MM.1S (cell line): ENCODE measurements at regions not wholly inside any gene's neighbourhood (a gene's known extent, or its start where the extent isn't known, plus 50 kb on each side); places are given as distances from the start of the nearest gene placed in this dataset.

ENCODE experiments used
- DNase-seq: peaks from one replicate; pipeline ENCODE4 v3.0.0-alpha.2; 2015
- H2AFZ ChIP-seq: fragments of 300-600 bp; sonication (generic); 2 replicates; pipeline ENCODE4 v1.6.0; 2016; ENCODE audit warnings: antibody characterized with exemption, low read length
- H3F3A ChIP-seq: fragments of 300-600 bp; sonication (generic); 2 replicates; pipeline ENCODE4 v1.6.1; 2016; ENCODE audit warnings: mild to moderate bottlenecking, antibody characterized with exemption, low read length, moderate library complexity, mixed read lengths; ENCODE audit not compliant: insufficient read depth
- H3K27ac ChIP-seq: fragments of 300-600 bp; sonication (generic); 2 replicates; pipeline ENCODE4 v1.5.1; 2016; ENCODE audit warnings: mild to moderate bottlenecking, low read length
- H3K27me3 ChIP-seq: fragments of 300-600 bp; sonication (generic); replicated peaks from 2 replicates; pipeline ENCODE4 v1.6.0; 2016; ENCODE audit warnings: low read length; ENCODE audit not compliant: insufficient read depth
- H3K36me3 ChIP-seq: fragments of 300-600 bp; sonication (generic); replicated peaks from 2 replicates; pipeline ENCODE4 v1.6.1; 2016; ENCODE audit warnings: mild to moderate bottlenecking, low read length, mixed read lengths; ENCODE audit not compliant: insufficient read depth
- H3K4me1 ChIP-seq: fragments of 300-600 bp; sonication (generic); 2 replicates; pipeline ENCODE4 v1.6.1; 2016; ENCODE audit warnings: low read length, mixed read lengths
- H3K4me2 ChIP-seq: fragments of 300-600 bp; sonication (generic); 2 replicates; pipeline ENCODE4 v1.6.0; 2016; ENCODE audit warnings: low read depth, low read length
- H3K4me3 ChIP-seq: fragments of 300-600 bp; sonication (generic); 2 replicates; pipeline ENCODE4 v1.5.1; 2016; ENCODE audit warnings: low read length, mixed read lengths
- H3K79me2 ChIP-seq: fragments of 300-600 bp; sonication (generic); 2 replicates; pipeline ENCODE4 v1.6.1; 2016; ENCODE audit warnings: mixed run types, low read length, mixed read lengths
- H3K9ac ChIP-seq: fragments of 300-600 bp; sonication (generic); 2 replicates; pipeline ENCODE4 v1.6.1; 2016; ENCODE audit warnings: low read length, mixed read lengths
- H3K9me2 ChIP-seq: fragments of 300-600 bp; sonication (generic); replicated peaks from 2 replicates; pipeline ENCODE4 v1.6.1; 2016; ENCODE audit warnings: mild to moderate bottlenecking, low read length, mixed read lengths; ENCODE audit not compliant: insufficient read depth
- H3K9me3 ChIP-seq: fragments of 300-600 bp; sonication (generic); replicated peaks from 2 replicates; pipeline ENCODE4 v1.6.1; 2016; ENCODE audit warnings: mild to moderate bottlenecking, low read length, mixed read lengths; ENCODE audit not compliant: insufficient read depth
- H4K20me1 ChIP-seq: fragments of 300-600 bp; sonication (generic); 2 replicates; pipeline ENCODE4 v1.6.1; 2016; ENCODE audit warnings: mild to moderate bottlenecking, low read length, moderate library complexity, mixed read lengths; ENCODE audit not compliant: insufficient read depth
- CTCF ChIP-seq: fragments of 300-600 bp; sonication (generic); IDR thresholded peaks from 2 replicates; pipeline ENCODE4 v1.5.1; 2016; ENCODE audit warnings: antibody characterized with exemption, low read length, mixed read lengths
- EZH2 ChIP-seq: fragments of 300-600 bp; sonication (generic); optimal IDR thresholded peaks from 2 replicates; pipeline ENCODE3; 2017; ENCODE audit warnings: low read depth, mild to moderate bottlenecking, antibody characterized with exemption, low read length, mixed read lengths
- EZH2phosphoT487 ChIP-seq: fragments of 300-600 bp; sonication (generic); IDR thresholded peaks from 2 replicates; pipeline ENCODE4 v1.6.1; 2018; ENCODE audit warnings: antibody characterized with exemption, low read length

GRCh38 chr20:39627765-39628164 lies 665.6 kb downstream of the DHX35 start:
- H3F3A ChIP-seq = no peaks in the 10 kb centered on the region
- H3K9ac ChIP-seq = no peak overlapping the region
- no peak overlapping the region for H3K27ac ChIP-seq
- DNase-seq = no peak
- no peak overlapping the region for H2AFZ ChIP-seq
- no peak overlapping the region for H3K4me2 ChIP-seq
- H3K9me2 ChIP-seq = no peaks in the 10 kb centered on the region
- H4K20me1 ChIP-seq = no peaks in the 10 kb centered on the region
- no peaks in the 10 kb centered on the region for H3K4me1 ChIP-seq
- no peaks in the 10 kb centered on the region for H3K9me3 ChIP-seq
- no peaks in the 10 kb centered on the region for H3K79me2 ChIP-seq
- no peaks in the 10 kb centered on the region for H3K36me3 ChIP-seq
- TF ChIP-seq EZH2 = no peak
- TF ChIP-seq CTCF = no peak
- TF ChIP-seq EZH2phosphoT487 = no peak
- no peak overlapping the region for H3K4me3 ChIP-seq
- H3K27me3 ChIP-seq = no peaks in the 10 kb centered on the region

GRCh38 chr20:39624316-39624715 lies 662.2 kb downstream of the DHX35 start:
- Histone ChIP-seq H3K27me3 (no peaks in the 10 kb centered on the region), H3K79me2 (no peaks in the 10 kb centered on the region), H3K4me3 (no peak overlapping the region), H3K9me3 (no peaks in the 10 kb centered on the region), H3K9ac (no peak overlapping the region), H2AFZ (no peak overlapping the region), H3K4me1 (no peaks in the 10 kb centered on the region), H3K36me3 (no peaks in the 10 kb centered on the region), H3K4me2 (no peak overlapping the region), H4K20me1 (no peaks in the 10 kb centered on the region), H3F3A (no peaks in the 10 kb centered on the region), H3K9me2 (no peaks in the 10 kb centered on the region), H3K27ac (no peak overlapping the region)
- DNase-seq = no peak
- TF ChIP-seq CTCF (no peak), EZH2phosphoT487 (no peak), EZH2 (no peak)

GRCh38 chr20:39623584-39624234 lies 661.6 kb downstream of the DHX35 start:
- H3K4me1 ChIP-seq = no peaks in the 10 kb centered on the region
- TF ChIP-seq EZH2phosphoT487 = no peak
- TF ChIP-seq CTCF = no peak
- no peak for TF ChIP-seq EZH2
- no peaks in the 10 kb centered on the region for H3K36me3 ChIP-seq
- no peaks in the 10 kb centered on the region for H3K27me3 ChIP-seq
- H4K20me1 ChIP-seq = no peaks in the 10 kb centered on the region
- no peak for DNase-seq
- H3K9me2 ChIP-seq = no peaks in the 10 kb centered on the region
- H3K4me3 ChIP-seq = no peak overlapping the region
- H3K79me2 ChIP-seq = no peaks in the 10 kb centered on the region
- no peak overlapping the region for H3K9ac ChIP-seq
- no peak overlapping the region for H3K4me2 ChIP-seq
- H3F3A ChIP-seq = no peaks in the 10 kb centered on the region
- no peak overlapping the region for H2AFZ ChIP-seq
- H3K9me3 ChIP-seq = no peaks in the 10 kb centered on the region
- no peak overlapping the region for H3K27ac ChIP-seq
